AG10803 (cell line): ENCODE measurements at regions not wholly inside any gene's neighbourhood (a gene's known extent, or its start where the extent isn't known, plus 50 kb on each side); places are given as distances from the start of the nearest gene placed in this dataset.

Experiments
- DNase-seq: peaks from one replicate; pipeline ENCODE4 v3.0.0; 2010; ENCODE audit warnings: low read depth
- H3K4me3 ChIP-seq: 2 replicates; pipeline ENCODE4 v1.5.1; 2011; ENCODE audit warnings: mild to moderate bottlenecking, low read length, control low read depth
- TF ChIP-seq, protein P1 (sequence below): conservative IDR thresholded peaks from 2 replicates; pipeline ENCODE4 v1.5.1; 2011; ENCODE audit warnings: mild to moderate bottlenecking, low read length, control low read depth, inconsistent platforms

DNA sequence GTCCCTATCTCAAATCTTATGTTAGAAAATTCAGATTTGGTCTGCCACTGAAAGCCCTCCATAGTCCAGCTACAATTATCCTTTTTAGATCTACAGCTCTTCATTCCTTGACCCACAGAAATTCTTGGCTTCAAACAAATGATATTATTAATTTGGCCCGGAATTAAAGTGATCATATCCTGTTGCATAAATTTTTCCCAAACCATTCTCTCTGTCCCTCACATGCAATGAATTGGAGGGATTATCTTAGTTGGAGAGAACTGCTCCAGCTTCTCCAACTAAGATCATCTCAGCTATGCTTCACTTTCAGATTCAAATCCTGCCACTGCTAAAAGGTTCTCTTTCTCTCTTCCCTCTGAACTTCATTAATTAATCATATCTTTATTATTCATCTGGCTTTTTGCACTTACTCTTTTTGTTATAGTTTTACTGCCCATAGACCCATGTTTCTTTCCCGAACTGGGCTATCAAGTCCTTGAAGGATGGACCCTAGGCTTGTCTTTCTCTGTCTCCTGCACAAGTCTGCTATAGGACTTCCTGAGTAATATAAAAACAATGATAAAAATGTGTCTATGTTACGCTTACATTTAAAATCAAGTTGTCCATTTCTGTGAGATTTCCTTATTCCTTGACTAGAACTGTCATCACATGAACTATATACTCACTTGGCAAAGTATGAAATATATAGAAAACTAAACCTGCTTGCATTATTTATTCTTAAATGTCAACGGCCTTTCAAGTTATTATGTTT lies 493.9 kb upstream of the MARCKS start:
- TF ChIP-seq, protein P1, sequence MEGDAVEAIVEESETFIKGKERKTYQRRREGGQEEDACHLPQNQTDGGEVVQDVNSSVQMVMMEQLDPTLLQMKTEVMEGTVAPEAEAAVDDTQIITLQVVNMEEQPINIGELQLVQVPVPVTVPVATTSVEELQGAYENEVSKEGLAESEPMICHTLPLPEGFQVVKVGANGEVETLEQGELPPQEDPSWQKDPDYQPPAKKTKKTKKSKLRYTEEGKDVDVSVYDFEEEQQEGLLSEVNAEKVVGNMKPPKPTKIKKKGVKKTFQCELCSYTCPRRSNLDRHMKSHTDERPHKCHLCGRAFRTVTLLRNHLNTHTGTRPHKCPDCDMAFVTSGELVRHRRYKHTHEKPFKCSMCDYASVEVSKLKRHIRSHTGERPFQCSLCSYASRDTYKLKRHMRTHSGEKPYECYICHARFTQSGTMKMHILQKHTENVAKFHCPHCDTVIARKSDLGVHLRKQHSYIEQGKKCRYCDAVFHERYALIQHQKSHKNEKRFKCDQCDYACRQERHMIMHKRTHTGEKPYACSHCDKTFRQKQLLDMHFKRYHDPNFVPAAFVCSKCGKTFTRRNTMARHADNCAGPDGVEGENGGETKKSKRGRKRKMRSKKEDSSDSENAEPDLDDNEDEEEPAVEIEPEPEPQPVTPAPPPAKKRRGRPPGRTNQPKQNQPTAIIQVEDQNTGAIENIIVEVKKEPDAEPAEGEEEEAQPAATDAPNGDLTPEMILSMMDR: no peak
- peak; percentile 50 for DNase-seq
- no peak overlapping the region for H3K4me3 ChIP-seq

GRCh38 chr6:113363866-113364265 lies 493.3 kb upstream of the MARCKS start:
- DNase-seq: peak; percentile 51
- H3K4me3 ChIP-seq: no peak overlapping the region
- TF ChIP-seq, protein P1: no peak

GRCh38 chr6:113364766-113365165 lies 492.4 kb upstream of the MARCKS start:
- peak; percentile 42 for DNase-seq
- TF ChIP-seq, protein P1: no peak

GRCh38 chr6:113365191-113365590 lies 492.0 kb upstream of the MARCKS start:
- TF ChIP-seq, protein P1: no peak
- no peak overlapping the region for H3K4me3 ChIP-seq
- peak; percentile 48 for DNase-seq

More at GRCh38 chr6:113364766-113365165, 492.4 kb upstream of the MARCKS start:
- H3K4me3 ChIP-seq: no peak overlapping the region

DNA sequence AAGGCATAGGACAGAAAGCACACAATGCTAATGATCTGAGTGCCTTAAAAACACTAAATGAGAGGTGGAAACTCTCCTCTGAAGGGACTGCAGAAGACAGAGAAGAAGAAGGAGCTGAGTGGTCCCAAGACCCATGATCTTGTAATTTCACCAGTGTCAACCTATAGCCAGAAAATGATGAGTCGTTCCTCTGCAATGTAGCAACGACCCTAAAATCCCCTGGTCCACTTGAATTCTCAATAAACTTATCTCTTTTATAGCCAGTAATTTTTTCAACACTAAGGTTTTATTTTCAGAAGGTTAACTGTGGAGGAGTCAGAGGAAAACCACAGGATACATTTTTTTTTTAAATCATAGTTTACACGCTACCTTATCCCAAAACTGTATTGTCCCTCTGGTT lies 490.6 kb upstream of the MARCKS start:
- H3K4me3 ChIP-seq: no peak overlapping the region
- no peak for DNase-seq
- TF ChIP-seq, protein P1: no peak

DNA sequence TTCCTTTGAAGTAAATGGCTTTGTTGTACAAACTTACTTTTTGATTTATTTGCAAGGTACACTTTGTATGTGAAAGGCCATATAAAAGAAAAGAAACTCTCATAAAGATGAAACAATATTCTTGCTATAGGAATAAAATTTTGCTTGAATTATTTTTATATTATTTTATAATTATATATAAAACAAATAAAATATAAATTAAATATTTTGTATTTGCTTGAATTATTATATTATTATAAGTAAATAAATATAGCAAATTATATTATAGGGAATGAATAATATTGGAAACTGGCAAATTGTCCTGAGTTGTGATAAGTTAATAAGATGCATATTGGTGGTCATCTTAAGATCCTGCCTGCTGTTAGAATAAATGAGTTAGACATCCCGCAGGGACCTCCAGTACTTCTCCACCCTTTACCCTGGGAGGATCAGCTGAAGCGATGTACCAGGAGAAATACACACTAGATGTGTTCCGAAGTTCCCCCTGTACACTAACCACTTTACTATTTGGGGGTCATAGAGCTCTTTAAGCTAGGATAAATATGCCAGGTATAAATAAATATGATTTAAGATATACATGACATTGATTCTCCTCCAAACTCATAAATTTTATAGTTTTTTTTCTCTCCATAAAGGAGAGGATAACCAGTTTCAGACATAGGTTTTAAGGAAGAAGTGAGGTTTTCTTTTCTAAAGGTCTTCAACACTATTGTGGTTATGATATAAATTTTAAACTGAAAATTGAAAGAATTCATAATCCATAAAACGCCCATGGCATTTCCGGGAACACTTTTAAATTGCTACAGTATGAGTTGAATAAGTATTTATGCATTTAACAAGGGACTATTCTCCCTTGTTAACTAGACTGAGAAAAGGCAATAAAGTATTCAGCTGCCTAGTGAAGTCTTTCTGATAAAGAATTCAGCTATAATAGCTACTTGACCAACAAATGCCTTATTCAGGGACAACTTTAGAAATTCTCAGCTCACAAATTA lies 486.3 kb upstream of the MARCKS start:
- peak; percentile 31 for DNase-seq
- TF ChIP-seq, protein P1: no peak
- H3K4me3 ChIP-seq: no peak overlapping the region

DNA sequence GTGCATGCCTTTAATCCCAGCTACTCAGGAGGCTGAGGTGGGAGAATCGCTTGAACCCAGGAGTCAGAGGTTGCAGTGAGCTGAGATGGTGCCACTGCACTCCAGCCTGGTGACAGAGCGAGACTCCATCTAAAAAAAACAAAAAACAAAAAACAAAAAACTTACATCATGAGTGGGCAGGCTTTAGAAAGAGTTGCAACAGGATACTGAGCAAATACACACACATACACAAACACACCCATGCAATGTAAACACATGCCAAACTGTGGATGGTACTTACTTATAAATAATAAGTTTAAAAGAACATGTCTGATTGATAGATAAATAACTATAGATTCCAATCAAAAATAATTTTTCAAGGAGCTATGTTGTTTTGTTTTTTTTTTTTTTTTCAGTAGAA lies 481.7 kb upstream of the MARCKS start:
- peak overlapping the region; percentile 36 for H3K4me3 ChIP-seq
- peak; percentile 35 for DNase-seq
